Spleen (tissue), 11 donors: ENCODE measurements at regions not wholly inside any gene's neighbourhood (a gene's known extent, or its start where the extent isn't known, plus 50 kb on each side); places are given as distances from the start of the nearest gene placed in this dataset.

Source experiments
- DNase-seq: peaks from one replicate; pipeline ENCODE4 v3.0.0-alpha.2; 2020
- H3K27ac ChIP-seq, 8 donors: fragments of 200-600 bp; sonication (generic) in 7 of 8; 1 replicate in 4 of 8; 2 replicates in 4 of 8; pipeline versions ENCODE4 v1.5.0 to v1.8.0; 2016 to 2021; ENCODE audit warnings: inconsistent platforms in 4 of 8, mild to moderate bottlenecking in 4 of 8, moderate library complexity in 1 of 8
- H3K27me3 ChIP-seq, 7 donors: fragments of 200-600 bp; sonication (generic) in 6 of 7; replicated peaks in 1 of 7; 1 replicate in 4 of 7; 2 replicates in 3 of 7; pipeline versions ENCODE4 v1.5.0 to v1.8.0; 2016 to 2021; ENCODE audit warnings: inconsistent platforms in 3 of 7, mild to moderate bottlenecking in 1 of 7
- H3K36me3 ChIP-seq, 6 donors: fragments of 200-600 bp; sonication (generic) in 5 of 6; 1 replicate in 4 of 6; 2 replicates in 2 of 6; pipeline versions ENCODE4 v1.5.0 to v1.8.0; 2016 to 2021; ENCODE audit warnings: inconsistent platforms in 2 of 6
- H3K4me1 ChIP-seq, 6 donors: fragments of 200-600 bp; sonication (generic) in 5 of 6; 1 replicate in 3 of 6; 2 replicates in 3 of 6; pipeline versions ENCODE4 v1.5.0 to v1.8.0; 2016 to 2021; ENCODE audit warnings: inconsistent platforms in 3 of 6
- H3K4me3 ChIP-seq, 8 donors: fragments of 200-600 bp; sonication (generic) in 7 of 8; 1 replicate in 4 of 8; 2 replicates in 4 of 8; pipeline versions ENCODE4 v1.5.0 to v1.8.0; 2016 to 2021; ENCODE audit warnings: inconsistent platforms in 4 of 8, mild to moderate bottlenecking in 4 of 8, moderate library complexity in 2 of 8
- H3K9me3 ChIP-seq, 8 donors: fragments of 200-600 bp; sonication (generic) in 7 of 8; 1 replicate in 4 of 8; 2 replicates in 4 of 8; pipeline versions ENCODE4 v1.5.0 to v1.8.0; 2016 to 2021; ENCODE audit warnings: inconsistent platforms in 4 of 8
- CTCF ChIP-seq, 11 experiments: fragments of 200-600 bp in 7 of 11; fragments of 450-650 bp in 4 of 11; sonication (generic) in 4 of 11; IDR thresholded peaks in 8 of 11; conservative IDR thresholded peaks in 3 of 11; 1 replicate in 7 of 11; 2 replicates in 4 of 11; pipeline versions ENCODE4 v1.4.0 to v1.8.0; 2016 to 2021; ENCODE audit warnings: antibody characterized with exemption in 11 of 11, inconsistent platforms in 4 of 11, mild to moderate bottlenecking in 1 of 11
- POLR2A ChIP-seq, 3 donors: fragments of 450-650 bp; IDR thresholded peaks; one replicate each; pipeline ENCODE4 v1.5.1; 2017; ENCODE audit warnings: antibody characterized with exemption in 3 of 3, mild to moderate bottlenecking in 1 of 3
- POLR2AphosphoS5 ChIP-seq, 3 donors: sonication (generic); formaldehyde crosslinking; IDR thresholded peaks; one replicate each; pipeline ENCODE4 v1.5.1; 2017; ENCODE audit warnings: antibody characterized with exemption in 3 of 3
- WGBS, 5 donors: extraction: QIAGEN DNeasy Blood & Tissue Kit in 3 of 5; methylation state at CpG; one replicate each; pipeline versions ENCODE4 v1.1.5 to v1.1.7; 2013 to 2018; 5-methylcytosine and 5-hydroxymethylcytosine counted together
- intact Hi-C: fragments of 100-400 bp; cut with DNase I; formaldehyde crosslinking; loops from one replicate; pipeline ENCODE4 v1.15.0; 2023; ENCODE audit warnings: low total_unique reads
- donor health status: healthy with polysubstance abuse.
- donor health status: DM: no; HTN: no; CAD: no; lungs with moderate emphysema.
- donor health status: DM: no; HTN: no; CAD: no.
- donor health status: Bipolar disorder and iron deficiency.
- donor health status: healthy.
- donor health status: DM: no; HTN: no; CAD: no.
- donor health status: DM: yes; HTN: yes; CAD: no.

DNA sequence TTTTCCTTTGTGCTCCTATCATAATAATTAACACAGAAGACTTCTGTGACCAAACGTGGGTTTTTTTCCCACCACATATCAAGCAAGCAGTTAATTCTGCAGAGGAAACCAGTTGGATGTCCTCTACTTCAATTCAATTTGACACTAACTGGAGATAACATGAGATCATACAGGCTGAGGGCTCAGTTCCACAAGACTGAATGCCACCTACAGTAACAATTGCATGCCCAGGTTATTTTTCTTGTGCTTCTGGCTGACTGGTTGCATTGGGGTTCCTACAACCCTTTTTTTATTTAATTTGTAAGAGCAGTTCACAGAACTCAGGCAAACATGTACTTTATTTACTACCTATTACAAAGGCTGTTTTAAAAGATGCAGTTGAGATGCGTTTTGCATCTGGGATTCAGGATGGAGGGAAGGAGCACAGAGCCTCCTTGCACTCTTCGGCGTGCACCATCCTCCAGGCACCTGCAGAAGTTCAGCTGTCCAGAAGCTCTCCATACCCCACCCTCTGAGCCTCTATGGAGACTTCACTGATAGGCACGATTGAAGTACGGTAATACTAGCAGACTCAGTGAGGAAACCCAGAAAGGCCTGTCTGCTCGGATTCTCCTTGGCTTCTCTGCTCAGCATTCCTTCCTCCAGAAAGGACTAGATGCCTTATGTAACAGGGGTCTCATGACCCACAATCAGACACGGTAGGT lies 425.2 kb upstream of the CDH9 start:
- WGBS, 5 donors, result 78 to 85% (median 82%) methylated on average over 8 of the region's 8 CpGs
- intact Hi-C loops, result no loop called here
- DNase-seq, result no peak

DNA sequence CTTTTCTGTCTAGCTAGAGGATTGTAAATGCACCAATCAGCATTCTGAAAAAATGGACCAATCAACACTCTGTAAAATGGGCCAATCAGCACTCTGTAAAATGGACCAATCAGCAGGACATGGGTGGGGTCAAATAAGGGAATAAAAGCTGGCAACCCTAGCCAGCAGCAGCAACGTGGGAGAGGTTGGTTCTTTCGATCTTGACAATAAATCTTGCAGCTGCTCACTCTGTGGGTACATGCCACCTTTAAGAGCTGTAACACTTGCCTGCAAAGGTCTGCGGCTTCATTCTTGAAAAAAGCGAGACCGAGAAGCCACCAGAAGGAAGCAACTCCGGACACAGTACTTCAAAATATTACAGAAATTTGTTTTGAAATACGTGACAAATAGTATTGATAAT lies 424.6 kb upstream of the CDH9 start:
- Histone ChIP-seq H3K4me3 (no peak overlapping the region), H3K36me3 (no peaks in the 10 kb centered on the region), H3K9me3 (peaks cover 0 to 20% (median 1%) of the 10 kb centered on the region in 8 donors), H3K4me1 (no peaks in the 10 kb centered on the region), H3K27ac (no peak overlapping the region), H3K27me3 (no peaks in the 10 kb centered on the region)
- intact Hi-C loops, result no loop called here
- WGBS, 5 donors, result 71 to 82% (median 79%) methylated on average over 7 of the region's 7 CpGs
- TF ChIP-seq CTCF (IDR thresholded peaks at IDR 0.05 in 8 of 11, conservative IDR thresholded peaks at IDR 0.05 in 3 of 11) (no peak), POLR2A (IDR thresholded peaks at IDR 0.05) (no peak), POLR2AphosphoS5 (IDR thresholded peaks at IDR 0.05) (no peak)
- DNase-seq, result no peak

More for the DNA sequence above, 425.2 kb upstream of the CDH9 start:
- Histone ChIP-seq H3K36me3 (no peaks in the 10 kb centered on the region), H3K4me1 (no peaks in the 10 kb centered on the region), H3K27me3 (no peaks in the 10 kb centered on the region), H3K27ac (no peak overlapping the region), H3K4me3 (no peak overlapping the region), H3K9me3 (peaks cover 0 to 20% (median under 1%) of the 10 kb centered on the region in 8 donors)
- TF ChIP-seq CTCF (IDR thresholded peaks at IDR 0.05 in 8 of 11, conservative IDR thresholded peaks at IDR 0.05 in 3 of 11), result no peak
- no peak for TF ChIP-seq POLR2AphosphoS5 (IDR thresholded peaks at IDR 0.05)

GRCh38 chr5:27458287-27458686 lies 419.9 kb upstream of the CDH9 start:
- intact Hi-C loops, result no loop called here
- TF ChIP-seq CTCF (IDR thresholded peaks at IDR 0.05 in 8 of 11, conservative IDR thresholded peaks at IDR 0.05 in 3 of 11), result no peak
- TF ChIP-seq POLR2AphosphoS5 (IDR thresholded peaks at IDR 0.05), result no peak
- no peak for TF ChIP-seq POLR2A (IDR thresholded peaks at IDR 0.05)
- Histone ChIP-seq H3K9me3 (peaks cover 0 to 10% (median 0%) of the 10 kb centered on the region in 8 donors), H3K36me3 (no peaks in the 10 kb centered on the region), H3K4me1 (no peaks in the 10 kb centered on the region), H3K27ac (no peak overlapping the region), H3K4me3 (no peak overlapping the region), H3K27me3 (no peaks in the 10 kb centered on the region)
- WGBS, 5 donors, result 55 to 76% (median 62%) methylated on average over 1 of the region's 1 CpG
- no peak for DNase-seq

DNA sequence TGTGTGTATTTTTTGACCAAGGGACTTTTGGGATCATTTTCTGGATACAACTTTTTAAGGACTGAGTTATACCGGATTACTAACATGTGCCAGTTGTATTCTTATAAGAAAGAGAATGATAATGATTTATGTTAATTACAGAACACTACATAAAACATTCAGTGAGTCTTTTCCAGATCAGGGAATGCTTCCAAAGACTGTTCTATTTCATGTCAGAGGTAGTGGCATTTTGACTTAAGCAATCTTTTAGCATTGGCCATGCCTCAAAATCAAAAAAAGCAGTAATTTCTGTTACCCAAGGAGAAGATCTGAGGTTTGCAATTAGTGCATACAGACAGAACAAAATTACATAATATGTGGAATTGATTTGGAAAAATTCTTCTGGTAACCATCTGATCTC lies 413.0 kb upstream of the CDH9 start:
- no peaks in the 10 kb centered on the region for H3K36me3 ChIP-seq
- H3K4me3 ChIP-seq, result no peak overlapping the region
- WGBS, 5 donors, result 83 to 92% (median 86%) methylated on average over 1 of the region's 1 CpG
- intact Hi-C loops, result no loop called here
- H3K9me3 ChIP-seq, result peaks cover 0 to 20% (median 9%) of the 10 kb centered on the region in 8 donors
- no peaks in the 10 kb centered on the region for H3K27me3 ChIP-seq
- no peak overlapping the region for H3K27ac ChIP-seq
- TF ChIP-seq POLR2A (IDR thresholded peaks at IDR 0.05), result no peak
- TF ChIP-seq CTCF (IDR thresholded peaks at IDR 0.05 in 8 of 11, conservative IDR thresholded peaks at IDR 0.05 in 3 of 11), result no peak
- TF ChIP-seq POLR2AphosphoS5 (IDR thresholded peaks at IDR 0.05), result no peak
- DNase-seq, result no peak
- H3K4me1 ChIP-seq, result no peaks in the 10 kb centered on the region
